Amniotic stem cell (primary cell): ENCODE measurements at regions not wholly inside any gene's neighbourhood (a gene's known extent, or its start where the extent isn't known, plus 50 kb on each side); places are given as distances from the start of the nearest gene placed in this dataset.
"Not testable (repeated sequence)": the region's sequence is repeated elsewhere in the genome, so short reads cannot be mapped to it uniquely, and the experiment has no call there.

ENCODE experiments used
- DNase-seq: peaks from one replicate; lab custom pipeline; 2025; lab: John Stamatoyannopoulos, UW

GRCh38 chr5:68026092-68026885 lies 189.3 kb upstream of the PIK3R1 start:
- DNase-seq, result no peak

GRCh38 chr5:68024426-68024825 lies 191.1 kb upstream of the PIK3R1 start:
- no peak for DNase-seq

GRCh38 chr5:68021916-68022315 lies 193.6 kb upstream of the PIK3R1 start:
- no peak for DNase-seq

GRCh38 chr5:68021227-68021626 lies 194.3 kb upstream of the PIK3R1 start:
- no peak for DNase-seq

GRCh38 chr5:68020461-68020969 lies 195.0 kb upstream of the PIK3R1 start:
- not testable (repeated sequence) for DNase-seq

- no peak for DNase-seq
Observed at GRCh38 chr5:68015381-68016302, 199.9 kb upstream of the PIK3R1 start.

- no peak for DNase-seq
Observed at GRCh38 chr5:68012831-68013230, 202.7 kb upstream of the PIK3R1 start.

- DNase-seq, result no peak
Observed at GRCh38 chr5:68012429-68012828, 203.1 kb upstream of the PIK3R1 start.

GRCh38 chr5:68011801-68012200 lies 203.8 kb upstream of the PIK3R1 start:
- no peak for DNase-seq

GRCh38 chr5:68011259-68011760 lies 204.2 kb upstream of the PIK3R1 start:
- DNase-seq, result no peak

GRCh38 chr5:68010740-68011139 lies 204.8 kb upstream of the PIK3R1 start:
- no peak for DNase-seq

- no peak for DNase-seq
Observed at GRCh38 chr5:68007451-68007850, 208.1 kb upstream of the PIK3R1 start.

- no peak for DNase-seq
Observed at GRCh38 chr5:68002836-68003235, 212.7 kb upstream of the PIK3R1 start.

- no peak for DNase-seq
Observed at GRCh38 chr5:68000805-68001204, 214.8 kb upstream of the PIK3R1 start.

- DNase-seq, result no peak
Observed at GRCh38 chr5:67999391-67999790, 216.2 kb upstream of the PIK3R1 start.

- no peak for DNase-seq
Observed at GRCh38 chr5:67998709-67999261, 216.8 kb upstream of the PIK3R1 start.

- no peak for DNase-seq
Observed at GRCh38 chr5:67997892-67998457, 217.6 kb upstream of the PIK3R1 start.

- no peak for DNase-seq
Observed at GRCh38 chr5:67997148-67997547, 218.4 kb upstream of the PIK3R1 start.

- DNase-seq, result no peak
Observed at GRCh38 chr5:67996596-67996995, 219.0 kb upstream of the PIK3R1 start.

GRCh38 chr5:67992923-67993322 lies 222.6 kb upstream of the PIK3R1 start:
- no peak for DNase-seq

GRCh38 chr5:67989456-67989855 lies 226.1 kb upstream of the PIK3R1 start:
- DNase-seq, result no peak

GRCh38 chr5:67986761-67987160 lies 228.8 kb upstream of the PIK3R1 start:
- DNase-seq, result no peak
